H1 (cell line): ENCODE measurements at regions not wholly inside any gene's neighbourhood (a gene's known extent, or its start where the extent isn't known, plus 50 kb on each side); places are given as distances from the start of the nearest gene placed in this dataset.

Experiments used
- BACH1 ChIP-seq: IDR thresholded peaks from 2 replicates; pipeline ENCODE4 v1.6.1; 2012; ENCODE audit warnings: low read length, improper control_type of control experiment
- ZNF274 ChIP-seq: IDR thresholded peaks from 2 replicates; pipeline ENCODE4 v1.7.0; 2012; ENCODE audit warnings: low read length, borderline replicate concordance; ENCODE audit errors: extremely low read depth
- TF ChIP-seq, protein P1 (sequence below): fragments of 300-600 bp; sonication (generic); IDR thresholded peaks from 2 replicates; pipeline ENCODE4 v1.7.1; 2012; ENCODE audit warnings: low read length, moderate library complexity, mild to moderate bottlenecking, inconsistent platforms; ENCODE audit not compliant: insufficient replicate concordance

GRCh38 chr14:65892315-65892714 lies 479.8 kb downstream of the FUT8 start (continued):
- TF ChIP-seq, protein P1, sequence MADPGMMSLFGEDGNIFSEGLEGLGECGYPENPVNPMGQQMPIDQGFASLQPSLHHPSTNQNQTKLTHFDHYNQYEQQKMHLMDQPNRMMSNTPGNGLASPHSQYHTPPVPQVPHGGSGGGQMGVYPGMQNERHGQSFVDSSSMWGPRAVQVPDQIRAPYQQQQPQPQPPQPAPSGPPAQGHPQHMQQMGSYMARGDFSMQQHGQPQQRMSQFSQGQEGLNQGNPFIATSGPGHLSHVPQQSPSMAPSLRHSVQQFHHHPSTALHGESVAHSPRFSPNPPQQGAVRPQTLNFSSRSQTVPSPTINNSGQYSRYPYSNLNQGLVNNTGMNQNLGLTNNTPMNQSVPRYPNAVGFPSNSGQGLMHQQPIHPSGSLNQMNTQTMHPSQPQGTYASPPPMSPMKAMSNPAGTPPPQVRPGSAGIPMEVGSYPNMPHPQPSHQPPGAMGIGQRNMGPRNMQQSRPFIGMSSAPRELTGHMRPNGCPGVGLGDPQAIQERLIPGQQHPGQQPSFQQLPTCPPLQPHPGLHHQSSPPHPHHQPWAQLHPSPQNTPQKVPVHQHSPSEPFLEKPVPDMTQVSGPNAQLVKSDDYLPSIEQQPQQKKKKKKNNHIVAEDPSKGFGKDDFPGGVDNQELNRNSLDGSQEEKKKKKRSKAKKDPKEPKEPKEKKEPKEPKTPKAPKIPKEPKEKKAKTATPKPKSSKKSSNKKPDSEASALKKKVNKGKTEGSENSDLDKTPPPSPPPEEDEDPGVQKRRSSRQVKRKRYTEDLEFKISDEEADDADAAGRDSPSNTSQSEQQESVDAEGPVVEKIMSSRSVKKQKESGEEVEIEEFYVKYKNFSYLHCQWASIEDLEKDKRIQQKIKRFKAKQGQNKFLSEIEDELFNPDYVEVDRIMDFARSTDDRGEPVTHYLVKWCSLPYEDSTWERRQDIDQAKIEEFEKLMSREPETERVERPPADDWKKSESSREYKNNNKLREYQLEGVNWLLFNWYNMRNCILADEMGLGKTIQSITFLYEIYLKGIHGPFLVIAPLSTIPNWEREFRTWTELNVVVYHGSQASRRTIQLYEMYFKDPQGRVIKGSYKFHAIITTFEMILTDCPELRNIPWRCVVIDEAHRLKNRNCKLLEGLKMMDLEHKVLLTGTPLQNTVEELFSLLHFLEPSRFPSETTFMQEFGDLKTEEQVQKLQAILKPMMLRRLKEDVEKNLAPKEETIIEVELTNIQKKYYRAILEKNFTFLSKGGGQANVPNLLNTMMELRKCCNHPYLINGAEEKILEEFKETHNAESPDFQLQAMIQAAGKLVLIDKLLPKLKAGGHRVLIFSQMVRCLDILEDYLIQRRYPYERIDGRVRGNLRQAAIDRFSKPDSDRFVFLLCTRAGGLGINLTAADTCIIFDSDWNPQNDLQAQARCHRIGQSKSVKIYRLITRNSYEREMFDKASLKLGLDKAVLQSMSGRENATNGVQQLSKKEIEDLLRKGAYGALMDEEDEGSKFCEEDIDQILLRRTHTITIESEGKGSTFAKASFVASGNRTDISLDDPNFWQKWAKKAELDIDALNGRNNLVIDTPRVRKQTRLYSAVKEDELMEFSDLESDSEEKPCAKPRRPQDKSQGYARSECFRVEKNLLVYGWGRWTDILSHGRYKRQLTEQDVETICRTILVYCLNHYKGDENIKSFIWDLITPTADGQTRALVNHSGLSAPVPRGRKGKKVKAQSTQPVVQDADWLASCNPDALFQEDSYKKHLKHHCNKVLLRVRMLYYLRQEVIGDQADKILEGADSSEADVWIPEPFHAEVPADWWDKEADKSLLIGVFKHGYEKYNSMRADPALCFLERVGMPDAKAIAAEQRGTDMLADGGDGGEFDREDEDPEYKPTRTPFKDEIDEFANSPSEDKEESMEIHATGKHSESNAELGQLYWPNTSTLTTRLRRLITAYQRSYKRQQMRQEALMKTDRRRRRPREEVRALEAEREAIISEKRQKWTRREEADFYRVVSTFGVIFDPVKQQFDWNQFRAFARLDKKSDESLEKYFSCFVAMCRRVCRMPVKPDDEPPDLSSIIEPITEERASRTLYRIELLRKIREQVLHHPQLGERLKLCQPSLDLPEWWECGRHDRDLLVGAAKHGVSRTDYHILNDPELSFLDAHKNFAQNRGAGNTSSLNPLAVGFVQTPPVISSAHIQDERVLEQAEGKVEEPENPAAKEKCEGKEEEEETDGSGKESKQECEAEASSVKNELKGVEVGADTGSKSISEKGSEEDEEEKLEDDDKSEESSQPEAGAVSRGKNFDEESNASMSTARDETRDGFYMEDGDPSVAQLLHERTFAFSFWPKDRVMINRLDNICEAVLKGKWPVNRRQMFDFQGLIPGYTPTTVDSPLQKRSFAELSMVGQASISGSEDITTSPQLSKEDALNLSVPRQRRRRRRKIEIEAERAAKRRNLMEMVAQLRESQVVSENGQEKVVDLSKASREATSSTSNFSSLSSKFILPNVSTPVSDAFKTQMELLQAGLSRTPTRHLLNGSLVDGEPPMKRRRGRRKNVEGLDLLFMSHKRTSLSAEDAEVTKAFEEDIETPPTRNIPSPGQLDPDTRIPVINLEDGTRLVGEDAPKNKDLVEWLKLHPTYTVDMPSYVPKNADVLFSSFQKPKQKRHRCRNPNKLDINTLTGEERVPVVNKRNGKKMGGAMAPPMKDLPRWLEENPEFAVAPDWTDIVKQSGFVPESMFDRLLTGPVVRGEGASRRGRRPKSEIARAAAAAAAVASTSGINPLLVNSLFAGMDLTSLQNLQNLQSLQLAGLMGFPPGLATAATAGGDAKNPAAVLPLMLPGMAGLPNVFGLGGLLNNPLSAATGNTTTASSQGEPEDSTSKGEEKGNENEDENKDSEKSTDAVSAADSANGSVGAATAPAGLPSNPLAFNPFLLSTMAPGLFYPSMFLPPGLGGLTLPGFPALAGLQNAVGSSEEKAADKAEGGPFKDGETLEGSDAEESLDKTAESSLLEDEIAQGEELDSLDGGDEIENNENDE: no peak
- TF ChIP-seq BACH1 (no peak), ZNF274 (no peak)
